ENCODE measurements at regions not wholly inside any gene's neighbourhood (a gene's known extent, or its start where the extent isn't known, plus 50 kb on each side); places are given as distances from the start of the nearest gene placed in this dataset.
"Not testable (repeated sequence)": the region's sequence is repeated elsewhere in the genome, so short reads cannot be mapped to it uniquely, and the experiment has no call there.

- no peak for DNase-seq (ENCODE audit: low read depth in 2 of 2)
Measured at GRCh38 chr12:62003226-62003625, 257.0 kb upstream of the USP15 start.

GRCh38 chr12:62003701-62004100, 256.5 kb upstream of the USP15 start:
- DNase-seq (ENCODE audit: low read depth in 2 of 2), result no peak

- DNase-seq (ENCODE audit: low read depth in 2 of 2), result no peak
Measured at GRCh38 chr12:62005615-62006014, 254.6 kb upstream of the USP15 start.

- no peak for DNase-seq (ENCODE audit: low read depth in 2 of 2)
Measured at GRCh38 chr12:62006076-62006732, 254.0 kb upstream of the USP15 start.

- no peak for DNase-seq (ENCODE audit: low read depth in 2 of 2)
Measured at GRCh38 chr12:62008703-62009102, 251.5 kb upstream of the USP15 start.

GRCh38 chr12:62009445-62009844, 250.8 kb upstream of the USP15 start:
- DNase-seq (ENCODE audit: low read depth in 2 of 2), result no peak

- DNase-seq (ENCODE audit: low read depth in 2 of 2), result not testable (repeated sequence)
Measured at GRCh38 chr12:62010331-62010906, 249.8 kb upstream of the USP15 start.

- not testable (repeated sequence) for DNase-seq (ENCODE audit: low read depth in 2 of 2)
Measured at GRCh38 chr12:62010973-62011372, 249.2 kb upstream of the USP15 start.

- DNase-seq (ENCODE audit: low read depth in 2 of 2), result no peak
Measured at GRCh38 chr12:62014330-62014729, 245.9 kb upstream of the USP15 start.

- DNase-seq (ENCODE audit: low read depth in 2 of 2), result no peak
Measured at GRCh38 chr12:62016021-62016420, 244.2 kb upstream of the USP15 start.

GRCh38 chr12:62021808-62022207, 238.4 kb upstream of the USP15 start:
- DNase-seq (ENCODE audit: low read depth in 2 of 2), result no peak

- no peak for DNase-seq (ENCODE audit: low read depth in 2 of 2)
Measured at GRCh38 chr12:62028536-62028935, 231.7 kb upstream of the USP15 start.

GRCh38 chr12:62032870-62033269, 227.3 kb upstream of the USP15 start:
- DNase-seq (ENCODE audit: low read depth in 2 of 2), result no peak

GRCh38 chr12:62044450-62045135, 215.6 kb upstream of the USP15 start:
- no peak for DNase-seq (ENCODE audit: low read depth in 2 of 2)

GRCh38 chr12:62045211-62045610, 215.0 kb upstream of the USP15 start:
- no peak for DNase-seq (ENCODE audit: low read depth in 2 of 2)

- no peak for DNase-seq (ENCODE audit: low read depth in 2 of 2)
Measured at GRCh38 chr12:62050785-62051184, 209.4 kb upstream of the USP15 start.

GRCh38 chr12:62069976-62070375, 190.2 kb upstream of the USP15 start:
- no peak for DNase-seq (ENCODE audit: low read depth in 2 of 2)

GRCh38 chr12:62073236-62073635, 187.0 kb upstream of the USP15 start:
- not testable (repeated sequence) for DNase-seq (ENCODE audit: low read depth in 2 of 2)

- no peak for DNase-seq (ENCODE audit: low read depth in 2 of 2)
Measured at GRCh38 chr12:62075870-62076269, 184.3 kb upstream of the USP15 start.

- no peak for DNase-seq (ENCODE audit: low read depth in 2 of 2)
Measured at GRCh38 chr12:62078020-62078419, 182.2 kb upstream of the USP15 start.

- no peak for DNase-seq (ENCODE audit: low read depth in 2 of 2)
Measured at GRCh38 chr12:62082448-62082847, 177.8 kb upstream of the USP15 start.

GRCh38 chr12:62098132-62098531, 162.1 kb upstream of the USP15 start:
- no peak for DNase-seq (ENCODE audit: low read depth in 2 of 2)

GRCh38 chr12:62103748-62104147, 156.5 kb upstream of the USP15 start:
- DNase-seq (ENCODE audit: low read depth in 2 of 2), result no peak
